HL-60 (cell line): ENCODE measurements at regions not wholly inside any gene's neighbourhood (a gene's known extent, or its start where the extent isn't known, plus 50 kb on each side); places are given as distances from the start of the nearest gene placed in this dataset.

Experiments used
- DNase-seq, 2 experiments: peaks; one replicate each; pipeline ENCODE4 v3.0.0-alpha.2; 2010 to 2020; ENCODE audit warnings: low read depth in 1 of 2, low spot score in 1 of 2
- H3K27ac ChIP-seq: fragments of 250-450 bp; sonication (Bioruptor Pico); replicated peaks from 2 replicates; pipeline ENCODE4 v1.5.1; 2020; ENCODE audit warnings: mild to moderate bottlenecking, moderate library complexity
- H3K27me3 ChIP-seq: fragments of 250-450 bp; sonication (Bioruptor Pico); 2 replicates; pipeline ENCODE4 v1.5.1; 2021; ENCODE audit warnings: mild to moderate bottlenecking, moderate library complexity; ENCODE audit not compliant: insufficient read depth, poor library complexity, severe bottlenecking
- H3K4me3 ChIP-seq: replicated peaks from 2 replicates; pipeline ENCODE4 v1.5.1; 2011; ENCODE audit warnings: mild to moderate bottlenecking, control low read depth, low read length; ENCODE audit not compliant: insufficient read depth
- GABPA ChIP-seq: IDR thresholded peaks from 2 replicates; pipeline ENCODE4 v1.6.1; 2012; ENCODE audit warnings: low read depth
- POLR2AphosphoS5 ChIP-seq: IDR thresholded peaks from 2 replicates; pipeline ENCODE4 v1.6.1; 2012; ENCODE audit warnings: low read depth
- SPI1 ChIP-seq: IDR thresholded peaks from 2 replicates; pipeline ENCODE4 v1.6.1; 2012; ENCODE audit warnings: low read depth, mild to moderate bottlenecking, borderline replicate concordance
- TF ChIP-seq, protein P1 (sequence below): IDR thresholded peaks from one replicate; pipeline ENCODE4 v1.5.1; 2011; ENCODE audit warnings: low read length, control low read depth, inconsistent platforms; ENCODE audit not compliant: insufficient read depth
- TF ChIP-seq, protein P2 (sequence below): IDR thresholded peaks from 2 replicates; pipeline ENCODE4 v1.6.1; 2012; ENCODE audit warnings: low read depth; ENCODE audit not compliant: insufficient replicate concordance

DNA sequence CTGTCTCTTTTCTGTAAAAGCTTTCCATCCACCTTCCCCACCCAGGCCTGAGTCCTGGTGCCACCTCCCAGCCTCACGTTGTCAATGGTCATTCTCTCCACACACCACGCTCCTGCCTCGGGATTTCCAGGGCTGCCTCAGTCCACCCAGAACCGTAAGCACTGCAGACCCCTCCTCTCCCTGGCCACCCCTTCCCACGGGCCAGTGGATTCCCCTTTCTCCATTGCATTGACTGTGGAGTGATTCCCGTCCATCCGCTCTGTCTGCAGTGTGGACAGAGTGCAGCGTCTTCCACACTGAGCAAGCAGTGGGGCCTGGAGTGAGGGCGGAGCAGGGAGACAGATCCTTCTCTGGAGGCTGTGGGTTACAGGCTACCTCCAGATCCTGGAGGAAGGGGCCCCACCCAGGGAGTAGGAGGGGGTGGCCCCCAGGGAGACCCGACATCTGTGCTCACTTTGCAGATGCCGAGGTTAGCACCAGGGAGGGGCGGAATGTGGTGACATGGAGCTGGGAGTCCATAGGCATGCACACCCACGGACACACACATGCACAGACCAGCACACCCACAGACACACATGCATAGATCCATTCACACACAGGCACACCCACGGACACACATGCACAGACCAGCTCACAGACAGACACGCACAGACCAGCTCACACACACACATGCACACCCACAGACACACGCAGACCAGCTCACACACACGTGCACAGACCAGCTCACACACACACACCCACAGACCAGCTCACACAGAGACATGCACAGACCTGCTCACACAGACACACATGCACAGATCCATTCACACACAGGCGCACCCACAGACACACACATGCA is 109.6 kb upstream of the B3GAT1 start:
- DNase-seq: no peak
- Histone ChIP-seq H3K27ac (no peak overlapping the region), H3K27me3 (no peaks in the 10 kb centered on the region), H3K4me3 (no peak overlapping the region)
- TF ChIP-seq, protein P1, sequence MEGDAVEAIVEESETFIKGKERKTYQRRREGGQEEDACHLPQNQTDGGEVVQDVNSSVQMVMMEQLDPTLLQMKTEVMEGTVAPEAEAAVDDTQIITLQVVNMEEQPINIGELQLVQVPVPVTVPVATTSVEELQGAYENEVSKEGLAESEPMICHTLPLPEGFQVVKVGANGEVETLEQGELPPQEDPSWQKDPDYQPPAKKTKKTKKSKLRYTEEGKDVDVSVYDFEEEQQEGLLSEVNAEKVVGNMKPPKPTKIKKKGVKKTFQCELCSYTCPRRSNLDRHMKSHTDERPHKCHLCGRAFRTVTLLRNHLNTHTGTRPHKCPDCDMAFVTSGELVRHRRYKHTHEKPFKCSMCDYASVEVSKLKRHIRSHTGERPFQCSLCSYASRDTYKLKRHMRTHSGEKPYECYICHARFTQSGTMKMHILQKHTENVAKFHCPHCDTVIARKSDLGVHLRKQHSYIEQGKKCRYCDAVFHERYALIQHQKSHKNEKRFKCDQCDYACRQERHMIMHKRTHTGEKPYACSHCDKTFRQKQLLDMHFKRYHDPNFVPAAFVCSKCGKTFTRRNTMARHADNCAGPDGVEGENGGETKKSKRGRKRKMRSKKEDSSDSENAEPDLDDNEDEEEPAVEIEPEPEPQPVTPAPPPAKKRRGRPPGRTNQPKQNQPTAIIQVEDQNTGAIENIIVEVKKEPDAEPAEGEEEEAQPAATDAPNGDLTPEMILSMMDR: no peak
- TF ChIP-seq GABPA (no peak), POLR2AphosphoS5 (no peak), SPI1 (no peak)
- TF ChIP-seq, protein P2, sequence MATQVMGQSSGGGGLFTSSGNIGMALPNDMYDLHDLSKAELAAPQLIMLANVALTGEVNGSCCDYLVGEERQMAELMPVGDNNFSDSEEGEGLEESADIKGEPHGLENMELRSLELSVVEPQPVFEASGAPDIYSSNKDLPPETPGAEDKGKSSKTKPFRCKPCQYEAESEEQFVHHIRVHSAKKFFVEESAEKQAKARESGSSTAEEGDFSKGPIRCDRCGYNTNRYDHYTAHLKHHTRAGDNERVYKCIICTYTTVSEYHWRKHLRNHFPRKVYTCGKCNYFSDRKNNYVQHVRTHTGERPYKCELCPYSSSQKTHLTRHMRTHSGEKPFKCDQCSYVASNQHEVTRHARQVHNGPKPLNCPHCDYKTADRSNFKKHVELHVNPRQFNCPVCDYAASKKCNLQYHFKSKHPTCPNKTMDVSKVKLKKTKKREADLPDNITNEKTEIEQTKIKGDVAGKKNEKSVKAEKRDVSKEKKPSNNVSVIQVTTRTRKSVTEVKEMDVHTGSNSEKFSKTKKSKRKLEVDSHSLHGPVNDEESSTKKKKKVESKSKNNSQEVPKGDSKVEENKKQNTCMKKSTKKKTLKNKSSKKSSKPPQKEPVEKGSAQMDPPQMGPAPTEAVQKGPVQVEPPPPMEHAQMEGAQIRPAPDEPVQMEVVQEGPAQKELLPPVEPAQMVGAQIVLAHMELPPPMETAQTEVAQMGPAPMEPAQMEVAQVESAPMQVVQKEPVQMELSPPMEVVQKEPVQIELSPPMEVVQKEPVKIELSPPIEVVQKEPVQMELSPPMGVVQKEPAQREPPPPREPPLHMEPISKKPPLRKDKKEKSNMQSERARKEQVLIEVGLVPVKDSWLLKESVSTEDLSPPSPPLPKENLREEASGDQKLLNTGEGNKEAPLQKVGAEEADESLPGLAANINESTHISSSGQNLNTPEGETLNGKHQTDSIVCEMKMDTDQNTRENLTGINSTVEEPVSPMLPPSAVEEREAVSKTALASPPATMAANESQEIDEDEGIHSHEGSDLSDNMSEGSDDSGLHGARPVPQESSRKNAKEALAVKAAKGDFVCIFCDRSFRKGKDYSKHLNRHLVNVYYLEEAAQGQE: no peak

DNA sequence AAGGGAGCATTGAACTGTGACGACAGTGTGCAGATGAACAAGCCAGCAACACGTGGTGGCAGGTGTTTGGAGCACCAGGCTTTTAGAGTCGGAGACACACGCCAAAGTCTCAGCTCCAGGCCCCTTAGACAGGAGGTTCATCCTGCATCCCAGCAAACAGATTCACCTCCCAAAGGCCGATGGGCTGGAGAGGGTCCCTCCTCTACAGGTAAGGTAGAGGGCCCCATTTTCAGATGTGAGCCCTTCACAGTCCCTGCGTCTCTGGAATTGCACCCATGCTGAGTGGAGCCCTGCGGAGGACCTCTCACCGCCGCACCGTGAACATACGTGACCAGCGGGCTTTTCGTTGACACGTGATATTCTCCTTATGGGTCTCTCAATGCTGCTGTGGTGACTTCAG is 109.0 kb upstream of the B3GAT1 start:
- Histone ChIP-seq H3K27ac (no peak overlapping the region), H3K4me3 (no peak overlapping the region), H3K27me3 (no peaks in the 10 kb centered on the region)
- DNase-seq: no peak
- TF ChIP-seq SPI1 (no peak), GABPA (no peak), POLR2AphosphoS5 (no peak)
- TF ChIP-seq, protein P2: no peak
- TF ChIP-seq, protein P1: no peak

DNA sequence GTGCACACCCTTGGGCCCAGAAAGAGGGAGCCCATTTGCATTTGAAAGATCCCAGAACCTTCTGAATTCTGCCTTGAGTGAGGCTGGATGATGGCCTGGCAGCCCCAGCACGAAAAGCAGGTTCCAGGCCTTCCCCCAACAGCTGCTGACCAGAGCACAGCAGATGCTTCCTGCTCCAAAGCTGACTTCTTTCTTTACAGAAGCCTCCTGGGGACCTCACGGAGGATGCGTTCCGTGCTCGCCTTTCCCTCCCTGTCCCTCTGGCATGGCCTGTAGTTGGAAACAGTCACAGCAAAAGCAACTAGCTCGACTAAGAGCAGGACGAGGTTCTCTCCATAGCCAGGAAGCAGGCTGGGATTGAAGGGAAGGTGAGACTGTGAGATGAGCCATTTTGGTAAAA is 107.7 kb upstream of the B3GAT1 start:
- Histone ChIP-seq H3K27me3 (no peaks in the 10 kb centered on the region), H3K27ac (no peak overlapping the region), H3K4me3 (no peak overlapping the region)
- no peak for TF ChIP-seq POLR2AphosphoS5
- TF ChIP-seq, protein P2: no peak
- TF ChIP-seq, protein P1: no peak
- DNase-seq: no peak
